HEK293 (cell line): ENCODE measurements at regions not wholly inside any gene's neighbourhood (a gene's known extent, or its start where the extent isn't known, plus 50 kb on each side); places are given as distances from the start of the nearest gene placed in this dataset.

Experiments used
- CTCF ChIA-PET: fragments of 350-600 bp; formaldehyde crosslinking; extraction: SDS; loops from one replicate; lab custom pipeline; 2021; ENCODE audit warnings: antibody characterized with exemption; lab: Yijun Ruan, JAX
- POLR2A ChIA-PET: fragments of 300-600 bp; formaldehyde crosslinking; extraction: SDS; loops from one replicate; lab custom pipeline; 2020; ENCODE audit warnings: antibody characterized with exemption, inconsistent platforms; lab: Yijun Ruan, JAX
- H3K27ac ChIP-seq: fragments of 200-500 bp; sonication (Bioruptor generic); 2 replicates; pipeline ENCODE4 v1.5.1; 2014; ENCODE audit warnings: low read depth, low read length, control low read depth, inconsistent platforms; ENCODE audit errors: extremely low read depth
- H3K36me3 ChIP-seq, 2 experiments: fragments of 200-500 bp in 1 of 2; sonication (Bioruptor generic) in 1 of 2; 1 replicate in 1 of 2; 2 replicates in 1 of 2; pipeline ENCODE4 v1.5.1; 2014 to 2017; ENCODE audit warnings: inconsistent platforms in 2 of 2, low read length in 2 of 2; ENCODE audit not compliant: control insufficient read depth in 2 of 2, insufficient read depth in 1 of 2
- H3K4me1 ChIP-seq: fragments of 200-500 bp; sonication (Bioruptor generic); 2 replicates; pipeline ENCODE4 v1.5.1; 2014; ENCODE audit warnings: mild to moderate bottlenecking, low read length, inconsistent platforms; ENCODE audit not compliant: control insufficient read depth, insufficient read depth
- H3K4me3 ChIP-seq: 2 replicates; pipeline ENCODE4 v1.5.1; 2011; ENCODE audit warnings: low read depth, mild to moderate bottlenecking, control low read depth, low read length, moderate library complexity
- H3K9me3 ChIP-seq: fragments of 200-500 bp; sonication (Bioruptor generic); 2 replicates; pipeline ENCODE4 v1.5.1; 2014; ENCODE audit warnings: low read depth, low read length, inconsistent platforms; ENCODE audit not compliant: control insufficient read depth, insufficient read depth
- GLIS1 ChIP-seq: fragments of 450-650 bp; formaldehyde crosslinking; IDR thresholded peaks from 2 replicates; pipeline ENCODE4 v1.5.1; 2016; ENCODE audit warnings: missing biosample characterization, missing genetic modification characterization
- HOXA7 ChIP-seq: sonication (generic); formaldehyde crosslinking; IDR thresholded peaks from 2 replicates; pipeline ENCODE4 v1.8.1; 2022; ENCODE audit warnings: missing genetic modification reagents, borderline replicate concordance
- HOXC10 ChIP-seq: sonication (generic); formaldehyde crosslinking; IDR thresholded peaks from 2 replicates; pipeline ENCODE4 v1.8.1; 2023; ENCODE audit warnings: mild to moderate bottlenecking, missing genetic modification reagents
- KLF10 ChIP-seq: fragments of 450-650 bp; IDR thresholded peaks from 2 replicates; pipeline ENCODE4 v1.5.1; 2018; ENCODE audit warnings: missing biosample characterization, mild to moderate bottlenecking, missing genetic modification characterization
- KLF9 ChIP-seq: fragments of 450-650 bp; formaldehyde crosslinking; IDR thresholded peaks from 2 replicates; pipeline ENCODE4 v1.5.1; 2016; ENCODE audit warnings: missing biosample characterization, missing genetic modification characterization, low read depth
- PRDM10 ChIP-seq: fragments of 450-650 bp; formaldehyde crosslinking; IDR thresholded peaks from 2 replicates; pipeline ENCODE4 v1.5.1; 2016; ENCODE audit warnings: missing biosample characterization, missing genetic modification characterization
- TCF7L2 ChIP-seq: IDR thresholded peaks from 2 replicates; pipeline ENCODE4 v1.6.1; 2011; ENCODE audit warnings: low read depth, mild to moderate bottlenecking, inconsistent platforms, low read length, moderate library complexity, borderline replicate concordance
- ZFHX2 ChIP-seq: fragments of 450-650 bp; formaldehyde crosslinking; conservative IDR thresholded peaks from 2 replicates; pipeline ENCODE4 v1.5.1; 2016; ENCODE audit warnings: missing biosample characterization, missing genetic modification characterization
- ZNF121 ChIP-seq: fragments of 450-650 bp; formaldehyde crosslinking; IDR thresholded peaks from 2 replicates; pipeline ENCODE4 v1.5.1; 2016; ENCODE audit warnings: missing biosample characterization, missing genetic modification characterization
- ZNF174 ChIP-seq: fragments of 450-650 bp; formaldehyde crosslinking; IDR thresholded peaks from 2 replicates; pipeline ENCODE4 v1.5.0; 2017; ENCODE audit warnings: missing biosample characterization, mild to moderate bottlenecking, missing genetic modification characterization
- ZNF221 ChIP-seq: fragments of 450-650 bp; formaldehyde crosslinking; IDR thresholded peaks from 2 replicates; pipeline ENCODE4 v1.5.1; 2017; ENCODE audit warnings: missing biosample characterization, missing genetic modification characterization, borderline replicate concordance
- ZNF324 ChIP-seq: fragments of 450-650 bp; formaldehyde crosslinking; IDR thresholded peaks from 2 replicates; pipeline ENCODE4 v1.5.1; 2016; ENCODE audit warnings: missing biosample characterization, missing genetic modification characterization
- ZNF600 ChIP-seq: fragments of 450-650 bp; formaldehyde crosslinking; IDR thresholded peaks from 2 replicates; pipeline ENCODE4 v1.5.1; 2016; ENCODE audit warnings: missing biosample characterization, missing genetic modification characterization
- ZNF670 ChIP-seq: fragments of 450-650 bp; formaldehyde crosslinking; IDR thresholded peaks from 2 replicates; pipeline ENCODE4 v1.5.1; 2016; ENCODE audit warnings: missing biosample characterization, missing genetic modification characterization, low read depth
- ZNF692 ChIP-seq: fragments of 450-650 bp; formaldehyde crosslinking; IDR thresholded peaks from 2 replicates; pipeline ENCODE4 v1.5.1; 2016; ENCODE audit warnings: missing biosample characterization, missing genetic modification characterization
- TF ChIP-seq, protein P1 (sequence below): fragments of 450-650 bp; formaldehyde crosslinking; IDR thresholded peaks from 2 replicates; pipeline ENCODE4 v1.5.1; 2016; ENCODE audit warnings: missing biosample characterization, missing genetic modification characterization
- TF ChIP-seq, protein P2 (sequence below): fragments of 450-650 bp; formaldehyde crosslinking; IDR thresholded peaks from 2 replicates; pipeline ENCODE4 v1.5.1; 2016; ENCODE audit warnings: missing biosample characterization, missing genetic modification characterization

GRCh38 chr1:226798427-226799411, 59.6 kb upstream of the ITPKB start:
- ChIA-PET POLR2A (no interaction called here), CTCF (interaction anchor here (0.6 kb wide), 1 partner anchor 1660 kb away, joined by 3 read pairs; no protein-coding TSS in a partner anchor)
- Histone ChIP-seq H3K27ac (no peak overlapping the region), H3K9me3 (no peaks in the 10 kb centered on the region), H3K36me3 (no peaks in the 10 kb centered on the region), H3K4me3 (no peak overlapping the region), H3K4me1 (no peaks in the 10 kb centered on the region)
- TF ChIP-seq ZFHX2 (tag by site-specific recombination) (0 out of 2 replicates have a peak, but pooled peaks have one; percentile 12), PRDM10 (tag by site-specific recombination) (peak; percentile 58), KLF9 (tag by site-specific recombination) (no peak), HOXC10 (CRISPR knock-in tag) (no peak), ZNF174 (tag by site-specific recombination) (no peak)

- ChIA-PET POLR2A (no interaction called here), CTCF (interaction anchor here (1.5 kb wide), 1 partner anchor 21 kb away, joined by 5 read pairs; no protein-coding TSS in a partner anchor)
- Histone ChIP-seq H3K4me1 (no peaks in the 10 kb centered on the region), H3K27ac (no peak overlapping the region), H3K4me3 (no peak overlapping the region), H3K36me3 (no peaks in the 10 kb centered on the region), H3K9me3 (no peaks in the 10 kb centered on the region)
- TF ChIP-seq ZNF121 (tag by site-specific recombination) (no peak), HOXA7 (CRISPR knock-in tag) (no peak), ZNF692 (tag by site-specific recombination) (no peak), ZNF174 (tag by site-specific recombination) (no peak), ZNF221 (tag by site-specific recombination) (no peak), PRDM10 (tag by site-specific recombination) (no peak), GLIS1 (tag by site-specific recombination) (no peak), ZNF670 (tag by site-specific recombination) (no peak), TCF7L2 (no peak), KLF10 (no peak), ZNF600 (tag by site-specific recombination) (no peak), ZNF324 (tag by site-specific recombination) (no peak)
- TF ChIP-seq, protein P1, sequence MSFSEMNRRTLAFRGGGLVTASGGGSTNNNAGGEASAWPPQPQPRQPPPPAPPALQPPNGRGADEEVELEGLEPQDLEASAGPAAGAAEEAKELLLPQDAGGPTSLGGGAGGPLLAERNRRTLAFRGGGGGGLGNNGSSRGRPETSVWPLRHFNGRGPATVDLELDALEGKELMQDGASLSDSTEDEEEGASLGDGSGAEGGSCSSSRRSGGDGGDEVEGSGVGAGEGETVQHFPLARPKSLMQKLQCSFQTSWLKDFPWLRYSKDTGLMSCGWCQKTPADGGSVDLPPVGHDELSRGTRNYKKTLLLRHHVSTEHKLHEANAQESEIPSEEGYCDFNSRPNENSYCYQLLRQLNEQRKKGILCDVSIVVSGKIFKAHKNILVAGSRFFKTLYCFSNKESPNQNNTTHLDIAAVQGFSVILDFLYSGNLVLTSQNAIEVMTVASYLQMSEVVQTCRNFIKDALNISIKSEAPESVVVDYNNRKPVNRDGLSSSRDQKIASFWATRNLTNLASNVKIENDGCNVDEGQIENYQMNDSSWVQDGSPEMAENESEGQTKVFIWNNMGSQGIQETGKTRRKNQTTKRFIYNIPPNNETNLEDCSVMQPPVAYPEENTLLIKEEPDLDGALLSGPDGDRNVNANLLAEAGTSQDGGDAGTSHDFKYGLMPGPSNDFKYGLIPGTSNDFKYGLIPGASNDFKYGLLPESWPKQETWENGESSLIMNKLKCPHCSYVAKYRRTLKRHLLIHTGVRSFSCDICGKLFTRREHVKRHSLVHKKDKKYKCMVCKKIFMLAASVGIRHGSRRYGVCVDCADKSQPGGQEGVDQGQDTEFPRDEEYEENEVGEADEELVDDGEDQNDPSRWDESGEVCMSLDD (tag by site-specific recombination), result no peak
- TF ChIP-seq, protein P2, sequence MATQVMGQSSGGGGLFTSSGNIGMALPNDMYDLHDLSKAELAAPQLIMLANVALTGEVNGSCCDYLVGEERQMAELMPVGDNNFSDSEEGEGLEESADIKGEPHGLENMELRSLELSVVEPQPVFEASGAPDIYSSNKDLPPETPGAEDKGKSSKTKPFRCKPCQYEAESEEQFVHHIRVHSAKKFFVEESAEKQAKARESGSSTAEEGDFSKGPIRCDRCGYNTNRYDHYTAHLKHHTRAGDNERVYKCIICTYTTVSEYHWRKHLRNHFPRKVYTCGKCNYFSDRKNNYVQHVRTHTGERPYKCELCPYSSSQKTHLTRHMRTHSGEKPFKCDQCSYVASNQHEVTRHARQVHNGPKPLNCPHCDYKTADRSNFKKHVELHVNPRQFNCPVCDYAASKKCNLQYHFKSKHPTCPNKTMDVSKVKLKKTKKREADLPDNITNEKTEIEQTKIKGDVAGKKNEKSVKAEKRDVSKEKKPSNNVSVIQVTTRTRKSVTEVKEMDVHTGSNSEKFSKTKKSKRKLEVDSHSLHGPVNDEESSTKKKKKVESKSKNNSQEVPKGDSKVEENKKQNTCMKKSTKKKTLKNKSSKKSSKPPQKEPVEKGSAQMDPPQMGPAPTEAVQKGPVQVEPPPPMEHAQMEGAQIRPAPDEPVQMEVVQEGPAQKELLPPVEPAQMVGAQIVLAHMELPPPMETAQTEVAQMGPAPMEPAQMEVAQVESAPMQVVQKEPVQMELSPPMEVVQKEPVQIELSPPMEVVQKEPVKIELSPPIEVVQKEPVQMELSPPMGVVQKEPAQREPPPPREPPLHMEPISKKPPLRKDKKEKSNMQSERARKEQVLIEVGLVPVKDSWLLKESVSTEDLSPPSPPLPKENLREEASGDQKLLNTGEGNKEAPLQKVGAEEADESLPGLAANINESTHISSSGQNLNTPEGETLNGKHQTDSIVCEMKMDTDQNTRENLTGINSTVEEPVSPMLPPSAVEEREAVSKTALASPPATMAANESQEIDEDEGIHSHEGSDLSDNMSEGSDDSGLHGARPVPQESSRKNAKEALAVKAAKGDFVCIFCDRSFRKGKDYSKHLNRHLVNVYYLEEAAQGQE, result no peak
Measured at GRCh38 chr1:226797151-226797550, 58.1 kb upstream of the ITPKB start.
